ENCODE measurements at regions not wholly inside any gene's neighbourhood (a gene's known extent, or its start where the extent isn't known, plus 50 kb on each side); places are given as distances from the start of the nearest gene placed in this dataset.

- no peak for TF ChIP-seq REST (IDR thresholded peaks at IDR 0.05; ENCODE audit: low read depth)
- no peak for TF ChIP-seq CEBPB (IDR thresholded peaks at IDR 0.05)
- TF ChIP-seq MAX (IDR thresholded peaks at IDR 0.05): no peak
- no peak for TF ChIP-seq YY1 (IDR thresholded peaks at IDR 0.05; ENCODE audit: low read depth)
- TF ChIP-seq RAD21 (IDR thresholded peaks at IDR 0.05; ENCODE audit: low read depth): no peak
- no peak for TF ChIP-seq TCF12 (IDR thresholded peaks at IDR 0.05; ENCODE audit: low read depth)
These were observed 838.6 kb downstream of the GATA3 start for GRCh38 chr10:8893102-8893501.
